WTC11 (cell line): ENCODE measurements at regions not wholly inside any gene's neighbourhood (a gene's known extent, or its start where the extent isn't known, plus 50 kb on each side); places are given as distances from the start of the nearest gene placed in this dataset.
"Not testable (repeated sequence)": the region's sequence is repeated elsewhere in the genome, so short reads cannot be mapped to it uniquely, and the experiment has no call there.

Experiments used
- ATAC-seq: fragments of 200-7000 bp; cut with Tn5 transposase; 2 replicates; pipeline ENCODE4 v1.10.0; 2021; ENCODE audit warnings: mild to moderate bottlenecking, moderate library complexity
- CTCF ChIA-PET: fragments of 300-600 bp; sonication (Branson Sonifier 250); formaldehyde crosslinking; loops from one replicate; lab custom pipeline; 2021; ENCODE audit warnings: antibody characterized with exemption; lab: Charles Lee
- POLR2A ChIA-PET: fragments of 350-600 bp; sonication (Branson Sonifier 250); formaldehyde crosslinking; loops from one replicate; lab custom pipeline; 2021; ENCODE audit warnings: antibody characterized with exemption; lab: Charles Lee
- DNase-seq: peaks from one replicate; pipeline ENCODE4 v3.0.0; 2021; ENCODE audit warnings: low spot score
- H3K27ac Mint-ChIP-seq: 2 replicates; pipeline ENCODE4 v1.8.0; 2021; ENCODE audit warnings: mixed read lengths
- H3K27me3 Mint-ChIP-seq: 2 replicates; pipeline ENCODE4 v1.8.0; 2021; ENCODE audit warnings: low read depth, mild to moderate bottlenecking, moderate library complexity, mixed read lengths
- H3K36me3 Mint-ChIP-seq: 2 replicates; pipeline ENCODE4 v1.8.0; 2021; ENCODE audit warnings: mixed read lengths
- H3K4me1 Mint-ChIP-seq: 2 replicates; pipeline ENCODE4 v1.8.0; 2022; ENCODE audit warnings: mixed read lengths
- H3K4me3 Mint-ChIP-seq: 2 replicates; pipeline ENCODE4 v1.8.0; 2021; ENCODE audit warnings: mild to moderate bottlenecking, moderate library complexity, mixed read lengths
- H3K9me3 Mint-ChIP-seq: 2 replicates; pipeline ENCODE4 v1.8.0; 2021; ENCODE audit warnings: mixed read lengths
- AR ChIP-seq: fragments of 250-450 bp; sonication (Bioruptor Pico); IDR thresholded peaks from 2 replicates; pipeline ENCODE4 v1.9.0; 2021; ENCODE audit warnings: mild to moderate bottlenecking
- CBFB ChIP-seq: sonication (generic); formaldehyde crosslinking; IDR thresholded peaks from 2 replicates; pipeline ENCODE4 v1.8.1; 2022; ENCODE audit warnings: mild to moderate bottlenecking, low read depth, missing genetic modification reagents
- CREB1 ChIP-seq: sonication (generic); formaldehyde crosslinking; IDR thresholded peaks from 2 replicates; pipeline ENCODE4 v1.8.0; 2023; ENCODE audit warnings: mild to moderate bottlenecking, missing genetic modification reagents
- CREM ChIP-seq: sonication (generic); formaldehyde crosslinking; IDR thresholded peaks from 2 replicates; pipeline ENCODE4 v1.8.1; 2022; ENCODE audit warnings: mild to moderate bottlenecking, missing genetic modification reagents, moderate library complexity
- E2F1 ChIP-seq: sonication (generic); formaldehyde crosslinking; IDR thresholded peaks from 2 replicates; pipeline ENCODE4 v1.8.0; 2022; ENCODE audit warnings: mild to moderate bottlenecking, missing genetic modification reagents
- E2F5 ChIP-seq: sonication (generic); formaldehyde crosslinking; IDR thresholded peaks from 2 replicates; pipeline ENCODE4 v1.8.1; 2022; ENCODE audit warnings: mild to moderate bottlenecking, moderate library complexity, missing genetic modification reagents
- FOXJ3 ChIP-seq: sonication (generic); formaldehyde crosslinking; IDR thresholded peaks from 2 replicates; pipeline ENCODE4 v1.9.0; 2021; ENCODE audit warnings: missing genetic modification reagents, mild to moderate bottlenecking, borderline replicate concordance
- MAX ChIP-seq: sonication (generic); formaldehyde crosslinking; IDR thresholded peaks from 2 replicates; pipeline ENCODE4 v1.8.0; 2022; ENCODE audit warnings: mild to moderate bottlenecking, missing genetic modification reagents
- PRRX2 ChIP-seq: fragments of 250-450 bp; sonication (Bioruptor Pico); IDR thresholded peaks from 2 replicates; pipeline ENCODE4 v1.8.0; 2021; ENCODE audit warnings: mild to moderate bottlenecking
- SMAD4 ChIP-seq: sonication (generic); formaldehyde crosslinking; IDR thresholded peaks from 2 replicates; pipeline ENCODE4 v1.8.0; 2022; ENCODE audit warnings: mild to moderate bottlenecking, missing genetic modification reagents
- TEAD1 ChIP-seq: sonication (generic); formaldehyde crosslinking; IDR thresholded peaks from 2 replicates; pipeline ENCODE4 v1.8.0; 2022; ENCODE audit warnings: mild to moderate bottlenecking, missing genetic modification reagents
- ZMAT4 ChIP-seq: fragments of 250-450 bp; sonication (Bioruptor Pico); IDR thresholded peaks from 2 replicates; pipeline ENCODE4 v1.9.0; 2021; ENCODE audit warnings: mild to moderate bottlenecking
- ZNF121 ChIP-seq: sonication (generic); formaldehyde crosslinking; IDR thresholded peaks from 2 replicates; pipeline ENCODE4 v1.8.0; 2023; ENCODE audit warnings: missing genetic modification reagents

- H3K27ac Mint-ChIP-seq, POLR2A ChIA-PET, CTCF ChIA-PET, DNase-seq, H3K4me3 Mint-ChIP-seq, ATAC-seq, H3K4me1 Mint-ChIP-seq: not testable (repeated sequence)
- Mint-ChIP-seq H3K9me3 (peaks cover 73% of the 10 kb centered on the region), H3K36me3 (peaks cover 79% of the 10 kb centered on the region), H3K27me3 (peaks cover 40% of the 10 kb centered on the region)
Observed at GRCh38 chr2:89764571-89765360, 1073.3 kb downstream of the RPIA start.

- H3K9me3 Mint-ChIP-seq: peaks cover 74% of the 10 kb centered on the region
- peaks cover 44% of the 10 kb centered on the region for H3K27me3 Mint-ChIP-seq
- ATAC-seq, H3K27ac Mint-ChIP-seq, H3K4me1 Mint-ChIP-seq, H3K4me3 Mint-ChIP-seq, CTCF ChIA-PET, DNase-seq, POLR2A ChIA-PET: not testable (repeated sequence)
- peaks cover 79% of the 10 kb centered on the region for H3K36me3 Mint-ChIP-seq
Observed at GRCh38 chr2:89765361-89765718, 1073.9 kb downstream of the RPIA start.

GRCh38 chr2:89766141-89766990 lies 1074.9 kb downstream of the RPIA start:
- peaks cover 78% of the 10 kb centered on the region for H3K36me3 Mint-ChIP-seq
- peaks cover 44% of the 10 kb centered on the region for H3K27me3 Mint-ChIP-seq
- H3K4me3 Mint-ChIP-seq, DNase-seq, H3K4me1 Mint-ChIP-seq, ATAC-seq, CTCF ChIA-PET, H3K27ac Mint-ChIP-seq, POLR2A ChIA-PET: not testable (repeated sequence)
- peaks cover 72% of the 10 kb centered on the region for H3K9me3 Mint-ChIP-seq

- Mint-ChIP-seq H3K27me3 (peaks cover 47% of the 10 kb centered on the region), H3K9me3 (peaks cover 72% of the 10 kb centered on the region), H3K36me3 (peaks cover 79% of the 10 kb centered on the region)
- ATAC-seq, H3K27ac Mint-ChIP-seq, POLR2A ChIA-PET, H3K4me1 Mint-ChIP-seq, DNase-seq, CTCF ChIA-PET, H3K4me3 Mint-ChIP-seq: not testable (repeated sequence)
Observed at GRCh38 chr2:89767058-89767457, 1075.6 kb downstream of the RPIA start.

- no peak for TF ChIP-seq CREB1 (CRISPR knock-in tag)
- TF ChIP-seq E2F1: no peak
- no peak for TF ChIP-seq ZNF121 (CRISPR knock-in tag)
- TF ChIP-seq TEAD1: no peak
- no peak for TF ChIP-seq CBFB (CRISPR knock-in tag)
- TF ChIP-seq SMAD4: no peak
- TF ChIP-seq MAX (CRISPR knock-in tag): no peak
- TF ChIP-seq E2F5 (CRISPR knock-in tag): no peak
- no peak for TF ChIP-seq ZMAT4 (CRISPR knock-in tag)
- TF ChIP-seq CREM (CRISPR knock-in tag): no peak
- no peak for TF ChIP-seq AR (CRISPR knock-in tag)
- no peak for TF ChIP-seq FOXJ3 (CRISPR knock-in tag)
- no peak for TF ChIP-seq PRRX2
- ChIA-PET POLR2A (no interaction called here), CTCF (no interaction called here)
- Mint-ChIP-seq H3K4me3 (no peak overlapping the region), H3K4me1 (no peaks in the 10 kb centered on the region), H3K9me3 (peaks cover 70% of the 10 kb centered on the region), H3K27ac (no peak overlapping the region), H3K27me3 (peaks cover 50% of the 10 kb centered on the region), H3K36me3 (peaks cover 78% of the 10 kb centered on the region)
- DNase-seq (no peak), ATAC-seq (no peak)
Observed at GRCh38 chr2:89767572-89768435, 1076.3 kb downstream of the RPIA start.
